Activated CD8-positive, alpha-beta T cell treated with anti-CD3 and anti-CD28 coated beads for 36 hours (primary cell): ENCODE measurements at regions not wholly inside any gene's neighbourhood (a gene's known extent, or its start where the extent isn't known, plus 50 kb on each side); places are given as distances from the start of the nearest gene placed in this dataset.

ENCODE experiments used
- ATAC-seq: fragments of 200-7000 bp; cut with Tn5 transposase; one replicate; pipeline ENCODE4 v1.10.0; 2021; ENCODE audit warnings: mild to moderate bottlenecking, moderate library complexity
- CTCF ChIA-PET: fragments of 350-600 bp; sonication (Branson Sonifier 250); formaldehyde crosslinking; loops from one replicate; lab custom pipeline; 2021; ENCODE audit warnings: antibody characterized with exemption; lab: Charles Lee
- POLR2A ChIA-PET: fragments of 350-600 bp; sonication (Branson Sonifier 250); formaldehyde crosslinking; loops from one replicate; lab custom pipeline; 2021; ENCODE audit warnings: antibody characterized with exemption; lab: Charles Lee
- DNase-seq: peaks from one replicate; pipeline ENCODE4 v3.0.0-alpha.2; 2020
- H3K27ac Mint-ChIP-seq: one replicate; pipeline ENCODE4 v1.8.0; 2021; ENCODE audit warnings: mild to moderate bottlenecking, mixed read lengths
- H3K27me3 Mint-ChIP-seq: one replicate; pipeline ENCODE4 v1.8.0; 2021; ENCODE audit warnings: mixed read lengths
- H3K36me3 Mint-ChIP-seq: one replicate; pipeline ENCODE4 v1.8.0; 2021; ENCODE audit warnings: low read depth, mixed read lengths
- H3K4me1 Mint-ChIP-seq: one replicate; pipeline ENCODE4 v1.8.0; 2021; ENCODE audit warnings: low read depth, mixed read lengths
- H3K4me3 Mint-ChIP-seq: one replicate; pipeline ENCODE4 v1.8.0; 2021; ENCODE audit warnings: mild to moderate bottlenecking, moderate library complexity, mixed read lengths
- H3K9me3 Mint-ChIP-seq: one replicate; pipeline ENCODE4 v1.8.0; 2021; ENCODE audit warnings: mixed read lengths
- intact Hi-C: fragments of 100-400 bp; cut with micrococcal nuclease; formaldehyde crosslinking; loops from one replicate; pipeline ENCODE4 v1.10.0; 2022
- TF ChIP-seq, protein P1 (sequence below): fragments of 200-600 bp; IDR thresholded peaks from one replicate; pipeline ENCODE4 v1.8.0; 2022; ENCODE audit warnings: antibody characterized with exemption, mild to moderate bottlenecking

GRCh38 chr15:53454535-53454842 lies 305.0 kb downstream of the WDR72 start:
- H3K27me3 Mint-ChIP-seq = no peaks in the 10 kb centered on the region
- POLR2A ChIA-PET = no interaction called here
- no peaks in the 10 kb centered on the region for H3K4me1 Mint-ChIP-seq
- no peak for ATAC-seq
- no peaks in the 10 kb centered on the region for H3K9me3 Mint-ChIP-seq
- H3K27ac Mint-ChIP-seq = no peak overlapping the region
- CTCF ChIA-PET = no interaction called here
- H3K4me3 Mint-ChIP-seq = no peak overlapping the region
- H3K36me3 Mint-ChIP-seq = no peaks in the 10 kb centered on the region
- no peak for DNase-seq
- intact Hi-C loops = no loop called here
- TF ChIP-seq, protein P1, sequence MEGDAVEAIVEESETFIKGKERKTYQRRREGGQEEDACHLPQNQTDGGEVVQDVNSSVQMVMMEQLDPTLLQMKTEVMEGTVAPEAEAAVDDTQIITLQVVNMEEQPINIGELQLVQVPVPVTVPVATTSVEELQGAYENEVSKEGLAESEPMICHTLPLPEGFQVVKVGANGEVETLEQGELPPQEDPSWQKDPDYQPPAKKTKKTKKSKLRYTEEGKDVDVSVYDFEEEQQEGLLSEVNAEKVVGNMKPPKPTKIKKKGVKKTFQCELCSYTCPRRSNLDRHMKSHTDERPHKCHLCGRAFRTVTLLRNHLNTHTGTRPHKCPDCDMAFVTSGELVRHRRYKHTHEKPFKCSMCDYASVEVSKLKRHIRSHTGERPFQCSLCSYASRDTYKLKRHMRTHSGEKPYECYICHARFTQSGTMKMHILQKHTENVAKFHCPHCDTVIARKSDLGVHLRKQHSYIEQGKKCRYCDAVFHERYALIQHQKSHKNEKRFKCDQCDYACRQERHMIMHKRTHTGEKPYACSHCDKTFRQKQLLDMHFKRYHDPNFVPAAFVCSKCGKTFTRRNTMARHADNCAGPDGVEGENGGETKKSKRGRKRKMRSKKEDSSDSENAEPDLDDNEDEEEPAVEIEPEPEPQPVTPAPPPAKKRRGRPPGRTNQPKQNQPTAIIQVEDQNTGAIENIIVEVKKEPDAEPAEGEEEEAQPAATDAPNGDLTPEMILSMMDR = no peak

- Mint-ChIP-seq H3K4me3 (no peak overlapping the region), H3K27ac (no peak overlapping the region), H3K4me1 (no peaks in the 10 kb centered on the region), H3K36me3 (no peaks in the 10 kb centered on the region), H3K27me3 (no peaks in the 10 kb centered on the region), H3K9me3 (no peaks in the 10 kb centered on the region)
- ATAC-seq (no peak), DNase-seq (no peak)
- ChIA-PET CTCF (no interaction called here), POLR2A (interaction anchor here (0.6 kb wide), 1 partner anchor 12 kb away, joined by 3 read pairs; no protein-coding TSS in a partner anchor)
- intact Hi-C loops = no loop called here
- TF ChIP-seq, protein P1 = no peak
These were observed 306.0 kb downstream of the WDR72 start for GRCh38 chr15:53453253-53454105.

DNA sequence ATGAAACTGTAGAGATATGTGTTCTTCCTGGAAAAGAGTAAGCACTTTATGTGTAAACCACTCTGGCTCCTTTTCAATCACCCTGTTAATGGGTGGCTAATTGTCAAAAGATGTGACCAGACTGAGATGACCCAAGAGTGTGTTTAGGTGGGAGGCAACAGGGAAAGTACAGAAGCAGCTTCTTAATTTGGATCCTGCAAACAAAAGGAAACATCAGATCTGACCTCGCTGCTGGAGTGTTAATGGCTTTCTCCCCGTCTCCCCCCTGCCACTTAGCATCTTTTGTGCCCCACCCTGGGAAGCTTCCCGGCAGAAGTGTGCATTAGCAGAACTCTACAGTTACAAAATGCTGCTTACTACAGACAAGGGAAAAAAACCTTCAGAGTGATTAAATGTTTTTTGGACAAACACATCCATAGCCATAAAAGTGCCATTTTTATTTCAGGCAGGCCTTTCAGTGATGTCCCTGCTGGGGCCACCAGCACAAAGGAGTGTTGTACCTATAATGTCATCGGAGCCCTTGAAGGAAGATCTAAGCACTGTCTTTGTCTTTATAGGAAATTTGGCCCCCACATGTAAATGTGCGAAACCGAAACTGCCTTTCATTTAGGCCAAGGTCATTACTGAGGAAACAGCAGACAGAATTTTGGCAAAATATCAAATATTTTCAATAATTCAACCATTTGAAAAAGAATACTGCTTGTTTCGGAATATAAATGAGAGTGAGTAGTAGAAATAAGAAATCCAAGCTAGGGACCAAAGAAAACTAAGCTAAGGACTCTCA lies 311.0 kb downstream of the WDR72 start:
- Mint-ChIP-seq H3K9me3 (no peaks in the 10 kb centered on the region), H3K36me3 (no peaks in the 10 kb centered on the region), H3K27ac (no peak overlapping the region), H3K27me3 (no peaks in the 10 kb centered on the region), H3K4me3 (no peak overlapping the region), H3K4me1 (no peaks in the 10 kb centered on the region)
- ChIA-PET CTCF (no interaction called here), POLR2A (no interaction called here)
- TF ChIP-seq, protein P1 = no peak
- no peak for ATAC-seq
- intact Hi-C loops = no loop called here
- no peak for DNase-seq

- TF ChIP-seq, protein P1 = no peak
- ChIA-PET CTCF (no interaction called here), POLR2A (no interaction called here)
- Mint-ChIP-seq H3K4me3 (no peak overlapping the region), H3K9me3 (no peaks in the 10 kb centered on the region), H3K27ac (no peak overlapping the region), H3K27me3 (no peaks in the 10 kb centered on the region), H3K36me3 (no peaks in the 10 kb centered on the region), H3K4me1 (no peaks in the 10 kb centered on the region)
- intact Hi-C loops = no loop called here
- no peak for ATAC-seq
- DNase-seq = no peak
These were observed 311.7 kb downstream of the WDR72 start for GRCh38 chr15:53447742-53448141.

- no peaks in the 10 kb centered on the region for H3K27me3 Mint-ChIP-seq
- H3K4me1 Mint-ChIP-seq = no peaks in the 10 kb centered on the region
- ATAC-seq (no peak), DNase-seq (no peak)
- POLR2A ChIA-PET = no interaction called here
- H3K9me3 Mint-ChIP-seq = no peaks in the 10 kb centered on the region
- TF ChIP-seq, protein P1 = no peak
- H3K4me3 Mint-ChIP-seq = no peak overlapping the region
- H3K27ac Mint-ChIP-seq = no peak overlapping the region
- CTCF ChIA-PET = no interaction called here
- intact Hi-C loops = no loop called here
- no peaks in the 10 kb centered on the region for H3K36me3 Mint-ChIP-seq
These were observed 312.3 kb downstream of the WDR72 start for GRCh38 chr15:53447053-53447574.
